ENCODE measurements at regions not wholly inside any gene's neighbourhood (a gene's known extent, or its start where the extent isn't known, plus 50 kb on each side); places are given as distances from the start of the nearest gene placed in this dataset.
"Not testable (repeated sequence)": the region's sequence is repeated elsewhere in the genome, so short reads cannot be mapped to it uniquely, and the experiment has no call there.

DNA sequence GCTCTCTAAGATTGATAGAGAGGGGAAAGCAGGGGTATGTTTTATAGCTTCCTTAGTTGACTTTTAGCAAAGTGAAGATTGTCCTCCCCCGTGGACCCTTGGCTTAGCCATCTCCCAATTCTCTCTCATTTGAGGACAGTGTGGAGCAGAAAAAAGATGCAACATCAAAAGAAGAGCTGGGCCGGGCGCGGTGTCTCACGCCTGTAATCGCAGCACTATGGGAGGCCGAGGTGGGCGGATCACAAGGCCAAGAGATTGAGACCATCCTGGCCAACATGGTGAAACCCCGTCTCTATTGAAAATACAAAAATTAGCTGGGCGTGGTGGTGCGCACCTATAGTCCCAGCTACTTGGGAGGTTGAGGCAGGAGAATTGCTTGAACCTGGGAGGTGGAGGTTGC lies 187.9 kb upstream of the GATA6 start:
- ATAC-seq (ENCODE audit: low read depth); H3K36me3 ChIP-seq (ENCODE audit: control insufficient read depth, insufficient read depth, low read length); H3K14ac ChIP-seq (replicated peaks; ENCODE audit: low read depth, low read length); H3K9me3 ChIP-seq (ENCODE audit: control insufficient read depth, insufficient read depth, low read length); intact Hi-C loops (cut with micrococcal nuclease); H2AFZ ChIP-seq (replicated peaks; ENCODE audit: low read length, poor library complexity); H4K20me1 ChIP-seq (ENCODE audit: insufficient read depth, low read length); H3K18ac ChIP-seq (ENCODE audit: low read depth, low read length); in situ Hi-C loops (cut with MboI; ENCODE audit: low sequenced_read_pairs); H3K4ac ChIP-seq (ENCODE audit: low read depth, low read length); H4K5ac ChIP-seq (ENCODE audit: low read depth, low read length); H3K4me3 ChIP-seq (ENCODE audit: insufficient read depth, low read depth, low read length); POLR2A ChIA-PET (ENCODE audit: unreplicated experiment); H3K9ac ChIP-seq (ENCODE audit: low read depth, low read length); H2AK5ac ChIP-seq (ENCODE audit: low read depth, low read length); H4K91ac ChIP-seq (ENCODE audit: insufficient read depth, low read depth, low read length); BruUV-seq (replicated peaks); H3K79me1 ChIP-seq (ENCODE audit: low read depth in 1 of 2, low read length in 2 of 2); H3K56ac ChIP-seq (ENCODE audit: extremely low read depth, insufficient read depth, low read length); H3K27me3 ChIP-seq (ENCODE audit: control insufficient read depth, insufficient read depth, low read length); H2BK5ac ChIP-seq (ENCODE audit: low read depth, low read length, poor library complexity, severe bottlenecking); H2BK20ac ChIP-seq (ENCODE audit: low read depth, low read length); H3K9me1 ChIP-seq (ENCODE audit: insufficient read depth, low read length); H3K4me2 ChIP-seq (ENCODE audit: low read depth, low read length); H4K8ac ChIP-seq (ENCODE audit: low read depth in 2 of 2, low read length in 2 of 2); H2BK120ac ChIP-seq (ENCODE audit: low read depth, low read length); H3K4me1 ChIP-seq (ENCODE audit: control insufficient read depth, insufficient read depth, low read length); H3K23ac ChIP-seq (ENCODE audit: low read depth, low read length); H2AK9ac ChIP-seq (replicated peaks; ENCODE audit: low read depth, low read length, poor library complexity); H3K27ac ChIP-seq (ENCODE audit: insufficient read depth, low read length); H2BK15ac ChIP-seq (ENCODE audit: low read depth, low read length); DNase-seq; dilution Hi-C loops (cut with HindIII; ENCODE audit: low sequenced_read_pairs, unreplicated experiment): not testable (repeated sequence)
- WGBS, 2 experiments (ENCODE audit: extremely low coverage in 2 of 2, insufficient read length in 1 of 2), result no CpG with 5 or more reads among the region's 11 CpGs
- CTCF ChIA-PET, result interaction anchor here (0.6 kb wide), 2 partner anchors 20 to 146 kb away, joined by 3 to 5 read pairs; no protein-coding TSS in a partner anchor

Measured in IMR-90 (cell line).